Breast epithelium (tissue), 3 donors: ENCODE measurements at regions not wholly inside any gene's neighbourhood (a gene's known extent, or its start where the extent isn't known, plus 50 kb on each side); places are given as distances from the start of the nearest gene placed in this dataset.

Source experiments
- CTCF ChIP-seq, 3 donors: fragments of 450-650 bp; IDR thresholded peaks; one replicate each; pipeline ENCODE4 v1.5.1; 2016 to 2017; ENCODE audit warnings: antibody characterized with exemption in 3 of 3, mild to moderate bottlenecking in 3 of 3, moderate library complexity in 3 of 3
- POLR2AphosphoS5 ChIP-seq, 3 donors: sonication (generic); formaldehyde crosslinking; IDR thresholded peaks; one replicate each; pipeline ENCODE4 v1.6.1; 2017; ENCODE audit warnings: antibody characterized with exemption in 3 of 3

GRCh38 chr11:109747839-109748238, 325.8 kb downstream of the C11orf87 start:
- TF ChIP-seq CTCF (IDR thresholded peaks at IDR 0.05) (no peak), POLR2AphosphoS5 (IDR thresholded peaks at IDR 0.05) (no peak)
